ENCODE measurements at regions not wholly inside any gene's neighbourhood (a gene's known extent, or its start where the extent isn't known, plus 50 kb on each side); places are given as distances from the start of the nearest gene placed in this dataset.
A peak's percentile ranks its signal among the peaks of the same experiment; 100 is the strongest.

GRCh38 chr1:194267021-194267420, 1080.6 kb upstream of the B3GALT2 start:
- TF ChIP-seq, protein P1, sequence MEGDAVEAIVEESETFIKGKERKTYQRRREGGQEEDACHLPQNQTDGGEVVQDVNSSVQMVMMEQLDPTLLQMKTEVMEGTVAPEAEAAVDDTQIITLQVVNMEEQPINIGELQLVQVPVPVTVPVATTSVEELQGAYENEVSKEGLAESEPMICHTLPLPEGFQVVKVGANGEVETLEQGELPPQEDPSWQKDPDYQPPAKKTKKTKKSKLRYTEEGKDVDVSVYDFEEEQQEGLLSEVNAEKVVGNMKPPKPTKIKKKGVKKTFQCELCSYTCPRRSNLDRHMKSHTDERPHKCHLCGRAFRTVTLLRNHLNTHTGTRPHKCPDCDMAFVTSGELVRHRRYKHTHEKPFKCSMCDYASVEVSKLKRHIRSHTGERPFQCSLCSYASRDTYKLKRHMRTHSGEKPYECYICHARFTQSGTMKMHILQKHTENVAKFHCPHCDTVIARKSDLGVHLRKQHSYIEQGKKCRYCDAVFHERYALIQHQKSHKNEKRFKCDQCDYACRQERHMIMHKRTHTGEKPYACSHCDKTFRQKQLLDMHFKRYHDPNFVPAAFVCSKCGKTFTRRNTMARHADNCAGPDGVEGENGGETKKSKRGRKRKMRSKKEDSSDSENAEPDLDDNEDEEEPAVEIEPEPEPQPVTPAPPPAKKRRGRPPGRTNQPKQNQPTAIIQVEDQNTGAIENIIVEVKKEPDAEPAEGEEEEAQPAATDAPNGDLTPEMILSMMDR (IDR thresholded peaks at IDR 0.05; ENCODE audit: control extremely low read depth, extremely low read depth), result no peak
- Histone ChIP-seq H3K27me3 (ENCODE audit: control insufficient read depth in 3 of 3, insufficient read depth in 3 of 3, low read length in 2 of 3) (no peaks in the 10 kb centered on the region), H3K27ac (ENCODE audit: low read depth in 1 of 2, low read length in 1 of 2) (no peak overlapping the region), H3K9ac (ENCODE audit: insufficient read depth in 1 of 2, low read length in 2 of 2) (no peak overlapping the region), H3K4me1 (ENCODE audit: control insufficient read depth in 5 of 5, insufficient read depth in 5 of 5, low read length in 5 of 5) (no peaks in the 10 kb centered on the region), H3K36me3 (ENCODE audit: control insufficient read depth in 4 of 4, insufficient read depth in 4 of 4, low read length in 4 of 4) (no peaks in the 10 kb centered on the region), H3K9me3 (ENCODE audit: control insufficient read depth in 4 of 4, insufficient read depth in 3 of 4, low read length in 3 of 4) (peaks cover 0 to 5% (median 0%) of the 10 kb centered on the region in 4 donors), H3K4me3 (no peak overlapping the region)
- 74 to 86% methylated on average over 2 of the region's 2 CpGs for WGBS, 2 donors
- no peak for DNase-seq
- no peak for ATAC-seq (ENCODE audit: insufficient read depth, low FRiP score)

DNA sequence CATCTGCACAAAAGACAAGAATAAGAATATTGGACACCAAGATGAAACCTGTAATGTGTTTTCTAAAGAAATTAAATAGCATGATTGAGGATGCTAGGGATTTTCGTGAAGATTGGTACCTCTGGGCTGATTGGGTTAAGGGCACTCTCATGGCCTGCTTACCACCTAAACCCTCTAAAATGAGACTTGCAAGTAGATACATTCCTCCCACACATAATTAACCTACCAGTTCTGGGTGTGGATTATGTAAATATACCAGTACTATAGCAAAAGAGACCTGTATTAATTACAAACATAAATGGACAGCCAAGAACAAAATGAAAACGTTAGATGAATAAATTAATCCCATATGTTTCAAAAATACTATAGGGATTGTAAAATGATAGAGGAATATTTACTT, 1069.6 kb upstream of the B3GALT2 start:
- no peak overlapping the region for H3K4me3 ChIP-seq
- no peak overlapping the region for H3K27ac ChIP-seq (ENCODE audit: low read depth in 1 of 2, low read length in 1 of 2)
- WGBS, 2 donors, result 68 to 75% methylated on average over 2 of the region's 2 CpGs
- H3K36me3 ChIP-seq (ENCODE audit: control insufficient read depth in 4 of 4, insufficient read depth in 4 of 4, low read length in 4 of 4), result no peaks in the 10 kb centered on the region
- no peak for DNase-seq
- TF ChIP-seq, protein P1 (IDR thresholded peaks at IDR 0.05; ENCODE audit: control extremely low read depth, extremely low read depth), result no peak
- no peaks in the 10 kb centered on the region for H3K4me1 ChIP-seq (ENCODE audit: control insufficient read depth in 5 of 5, insufficient read depth in 5 of 5, low read length in 5 of 5)
- H3K27me3 ChIP-seq (ENCODE audit: control insufficient read depth in 3 of 3, insufficient read depth in 3 of 3, low read length in 2 of 3), result no peaks in the 10 kb centered on the region
- H3K9me3 ChIP-seq (ENCODE audit: control insufficient read depth in 4 of 4, insufficient read depth in 3 of 4, low read length in 3 of 4), result no peaks in the 10 kb centered on the region
- ATAC-seq (ENCODE audit: insufficient read depth, low FRiP score), result no peak
- H3K9ac ChIP-seq (ENCODE audit: insufficient read depth in 1 of 2, low read length in 2 of 2), result no peak overlapping the region

GRCh38 chr1:194252199-194252598, 1065.8 kb upstream of the B3GALT2 start:
- Histone ChIP-seq H3K4me1 (ENCODE audit: control insufficient read depth in 5 of 5, insufficient read depth in 5 of 5, low read length in 5 of 5) (no peaks in the 10 kb centered on the region), H3K9ac (ENCODE audit: insufficient read depth in 1 of 2, low read length in 2 of 2) (no peak overlapping the region), H3K27me3 (ENCODE audit: control insufficient read depth in 3 of 3, insufficient read depth in 3 of 3, low read length in 2 of 3) (no peaks in the 10 kb centered on the region), H3K4me3 (no peak overlapping the region), H3K27ac (ENCODE audit: low read depth in 1 of 2, low read length in 1 of 2) (no peak overlapping the region), H3K36me3 (ENCODE audit: control insufficient read depth in 4 of 4, insufficient read depth in 4 of 4, low read length in 4 of 4) (no peaks in the 10 kb centered on the region), H3K9me3 (ENCODE audit: control insufficient read depth in 4 of 4, insufficient read depth in 3 of 4, low read length in 3 of 4) (no peaks in the 10 kb centered on the region)
- DNase-seq, result peak in 2 of 3 donors; percentile 27 to 33
- TF ChIP-seq, protein P1 (IDR thresholded peaks at IDR 0.05; ENCODE audit: control extremely low read depth, extremely low read depth), result no peak
- no peak for ATAC-seq (ENCODE audit: insufficient read depth, low FRiP score)
- 47 to 60% methylated on average over 1 of the region's 1 CpG for WGBS, 2 donors

DNA sequence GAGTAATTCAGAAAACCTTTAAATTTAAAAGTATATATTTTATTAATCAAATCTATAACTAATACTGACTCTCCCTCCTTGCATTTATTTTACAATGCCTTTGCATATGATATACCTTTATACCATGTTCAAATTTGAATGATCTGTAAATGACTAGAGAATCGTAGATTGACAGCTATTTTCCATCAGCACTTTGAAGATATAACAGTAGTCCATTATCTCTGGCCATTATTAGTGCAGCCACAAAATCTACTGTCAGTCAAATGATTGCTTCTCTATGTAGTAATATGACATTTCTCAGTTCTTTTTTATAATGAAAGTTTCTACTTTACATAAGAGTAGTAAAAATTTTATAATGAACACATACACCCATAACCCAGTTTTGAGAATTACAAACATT, 1054.8 kb upstream of the B3GALT2 start:
- Histone ChIP-seq H3K4me1 (ENCODE audit: control insufficient read depth in 5 of 5, insufficient read depth in 5 of 5, low read length in 5 of 5) (no peaks in the 10 kb centered on the region), H3K9me3 (ENCODE audit: control insufficient read depth in 4 of 4, insufficient read depth in 3 of 4, low read length in 3 of 4) (no peaks in the 10 kb centered on the region), H3K36me3 (ENCODE audit: control insufficient read depth in 4 of 4, insufficient read depth in 4 of 4, low read length in 4 of 4) (no peaks in the 10 kb centered on the region), H3K27me3 (ENCODE audit: control insufficient read depth in 3 of 3, insufficient read depth in 3 of 3, low read length in 2 of 3) (no peaks in the 10 kb centered on the region), H3K9ac (ENCODE audit: insufficient read depth in 1 of 2, low read length in 2 of 2) (no peak overlapping the region), H3K4me3 (no peak overlapping the region), H3K27ac (ENCODE audit: low read depth in 1 of 2, low read length in 1 of 2) (no peak overlapping the region)
- DNase-seq, result no peak
- 73 to 80% methylated on average over 1 of the region's 1 CpG for WGBS, 2 donors
- TF ChIP-seq, protein P1 (IDR thresholded peaks at IDR 0.05; ENCODE audit: control extremely low read depth, extremely low read depth), result no peak
- no peak for ATAC-seq (ENCODE audit: insufficient read depth, low FRiP score)

Measured in lung (tissue), 11 donors.